ENCODE measurements at regions not wholly inside any gene's neighbourhood (a gene's known extent, or its start where the extent isn't known, plus 50 kb on each side); places are given as distances from the start of the nearest gene placed in this dataset.

DNA sequence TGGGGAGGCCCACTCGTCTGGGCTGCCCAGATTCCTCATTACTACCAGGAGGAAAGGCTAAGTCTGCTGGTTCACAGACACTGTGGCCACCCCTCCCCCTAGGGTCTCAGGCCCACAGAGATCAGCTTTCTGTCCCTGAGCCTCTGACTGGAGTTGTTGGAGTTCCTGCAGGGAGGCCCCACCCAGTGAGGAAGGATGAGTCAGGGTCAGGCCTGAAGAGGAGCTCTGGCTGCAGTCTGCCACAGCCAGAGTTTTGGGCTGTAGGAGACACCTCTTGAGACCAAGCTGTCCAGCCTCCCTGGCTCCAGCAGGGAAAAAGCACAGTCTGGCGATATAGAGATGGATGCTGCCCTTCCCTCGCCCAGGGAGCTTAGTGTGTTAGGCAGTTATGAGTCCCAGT is 720.9 kb upstream of the SEMA6D start:
- no peak for TF ChIP-seq EZH2phosphoT487 (IDR thresholded peaks at IDR 0.05; ENCODE audit: borderline replicate concordance, low read depth, low read length)
- TF ChIP-seq, protein P1, sequence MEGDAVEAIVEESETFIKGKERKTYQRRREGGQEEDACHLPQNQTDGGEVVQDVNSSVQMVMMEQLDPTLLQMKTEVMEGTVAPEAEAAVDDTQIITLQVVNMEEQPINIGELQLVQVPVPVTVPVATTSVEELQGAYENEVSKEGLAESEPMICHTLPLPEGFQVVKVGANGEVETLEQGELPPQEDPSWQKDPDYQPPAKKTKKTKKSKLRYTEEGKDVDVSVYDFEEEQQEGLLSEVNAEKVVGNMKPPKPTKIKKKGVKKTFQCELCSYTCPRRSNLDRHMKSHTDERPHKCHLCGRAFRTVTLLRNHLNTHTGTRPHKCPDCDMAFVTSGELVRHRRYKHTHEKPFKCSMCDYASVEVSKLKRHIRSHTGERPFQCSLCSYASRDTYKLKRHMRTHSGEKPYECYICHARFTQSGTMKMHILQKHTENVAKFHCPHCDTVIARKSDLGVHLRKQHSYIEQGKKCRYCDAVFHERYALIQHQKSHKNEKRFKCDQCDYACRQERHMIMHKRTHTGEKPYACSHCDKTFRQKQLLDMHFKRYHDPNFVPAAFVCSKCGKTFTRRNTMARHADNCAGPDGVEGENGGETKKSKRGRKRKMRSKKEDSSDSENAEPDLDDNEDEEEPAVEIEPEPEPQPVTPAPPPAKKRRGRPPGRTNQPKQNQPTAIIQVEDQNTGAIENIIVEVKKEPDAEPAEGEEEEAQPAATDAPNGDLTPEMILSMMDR (conservative IDR thresholded peaks at IDR 0.05; ENCODE audit: low read length), result no peak
- POLR2A ChIA-PET, result no interaction called here
- no peak for DNase-seq (ENCODE audit: low spot score)
- Histone ChIP-seq H4K20me1 (ENCODE audit: insufficient read depth, low read length) (no peaks in the 10 kb centered on the region), H3K27ac (ENCODE audit: low read depth, low read length, poor library complexity, severe bottlenecking) (no peak overlapping the region), H3K9me3 (ENCODE audit: low read length) (no peaks in the 10 kb centered on the region), H3K36me3 (ENCODE audit: insufficient read depth, low read length) (no peaks in the 10 kb centered on the region), H3K4me1 (ENCODE audit: insufficient read depth, low read length, poor library complexity, severe bottlenecking) (no peaks in the 10 kb centered on the region), H3K9me2 (ENCODE audit: insufficient read depth, low read length) (no peaks in the 10 kb centered on the region), H3K4me3 (ENCODE audit: low read depth, low read length, poor library complexity, severe bottlenecking) (no peak overlapping the region), H2AFZ (ENCODE audit: low read length) (no peak overlapping the region), H3K4me2 (ENCODE audit: low read length) (no peak overlapping the region), H3K79me2 (ENCODE audit: insufficient read depth, low read depth, low read length) (no peaks in the 10 kb centered on the region)
- intact Hi-C loops (cut with micrococcal nuclease; ENCODE audit: unreplicated experiment), result no loop called here
- BruUV-seq (replicated peaks), result no TSS peak
- CTCF ChIA-PET (ENCODE audit: unreplicated experiment), result no interaction called here

DNA sequence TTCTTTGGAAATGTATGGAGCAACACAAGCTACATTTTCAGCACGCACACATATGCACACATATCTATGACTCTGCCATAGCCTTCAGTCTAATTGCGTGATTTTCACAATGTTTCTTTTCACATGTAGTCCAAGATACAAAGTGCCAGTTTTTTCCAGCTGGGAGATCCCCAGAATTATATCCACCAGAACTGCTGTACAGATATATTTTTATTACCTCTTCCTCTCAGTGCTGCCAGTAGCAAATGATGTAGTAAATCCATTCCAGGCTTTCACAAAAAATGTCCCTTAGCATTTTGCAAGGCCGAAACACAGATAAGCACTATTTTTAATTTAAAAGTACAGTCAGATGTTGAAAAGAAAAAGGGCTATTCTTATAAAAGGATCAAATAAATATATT is 719.8 kb upstream of the SEMA6D start:
- POLR2A ChIA-PET, result no interaction called here
- Histone ChIP-seq H3K4me3 (ENCODE audit: low read depth, low read length, poor library complexity, severe bottlenecking) (no peak overlapping the region), H4K20me1 (ENCODE audit: insufficient read depth, low read length) (no peaks in the 10 kb centered on the region), H3K4me1 (ENCODE audit: insufficient read depth, low read length, poor library complexity, severe bottlenecking) (no peaks in the 10 kb centered on the region), H3K9me3 (ENCODE audit: low read length) (no peaks in the 10 kb centered on the region), H2AFZ (ENCODE audit: low read length) (no peak overlapping the region), H3K27ac (ENCODE audit: low read depth, low read length, poor library complexity, severe bottlenecking) (no peak overlapping the region), H3K9me2 (ENCODE audit: insufficient read depth, low read length) (no peaks in the 10 kb centered on the region), H3K36me3 (ENCODE audit: insufficient read depth, low read length) (no peaks in the 10 kb centered on the region), H3K4me2 (ENCODE audit: low read length) (no peak overlapping the region), H3K79me2 (ENCODE audit: insufficient read depth, low read depth, low read length) (no peaks in the 10 kb centered on the region)
- intact Hi-C loops (cut with micrococcal nuclease; ENCODE audit: unreplicated experiment), result no loop called here
- no TSS peak for BruUV-seq (replicated peaks)
- DNase-seq (ENCODE audit: low spot score), result no peak
- TF ChIP-seq EZH2phosphoT487 (IDR thresholded peaks at IDR 0.05; ENCODE audit: borderline replicate concordance, low read depth, low read length), result no peak
- TF ChIP-seq, protein P1 (conservative IDR thresholded peaks at IDR 0.05; ENCODE audit: low read length), result no peak
- CTCF ChIA-PET (ENCODE audit: unreplicated experiment), result no interaction called here

DNA sequence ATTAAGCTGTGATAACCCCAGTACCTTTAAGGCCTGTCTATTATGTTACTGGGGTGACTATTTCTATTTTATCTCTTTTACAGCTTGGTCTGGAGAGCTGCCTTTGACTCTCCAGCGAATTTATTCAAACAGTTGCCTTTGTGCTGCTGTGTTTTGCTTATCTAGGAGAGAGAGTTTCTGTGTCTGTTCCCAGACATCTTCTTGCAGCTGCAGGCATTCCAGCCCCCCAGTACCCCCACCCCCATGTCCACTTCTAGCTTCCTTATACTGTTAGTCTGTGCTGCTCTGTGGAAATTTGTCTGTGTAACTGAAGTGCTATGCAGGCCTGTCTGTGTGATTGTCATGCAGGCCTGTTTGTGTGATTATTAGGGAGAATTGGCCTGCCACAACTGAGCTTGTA is 713.7 kb upstream of the SEMA6D start:
- CTCF ChIA-PET (ENCODE audit: unreplicated experiment), result no interaction called here
- no peaks in the 10 kb centered on the region for H3K9me2 ChIP-seq (ENCODE audit: insufficient read depth, low read length)
- POLR2A ChIA-PET, result interaction anchor here (0.5 kb wide), 1 partner anchor 24 kb away, joined by 4 read pairs; no protein-coding TSS in a partner anchor

More for the DNA sequence above, 713.7 kb upstream of the SEMA6D start:
- 0 out of 2 replicates have a peak, but pooled peaks cover 6% of the 10 kb centered on the region for H3K9me3 ChIP-seq (ENCODE audit: low read length)
- intact Hi-C loops (cut with micrococcal nuclease; ENCODE audit: unreplicated experiment), result no loop called here
- H2AFZ ChIP-seq (ENCODE audit: low read length), result no peak overlapping the region
- H3K4me1 ChIP-seq (ENCODE audit: insufficient read depth, low read length, poor library complexity, severe bottlenecking), result no peaks in the 10 kb centered on the region
- H4K20me1 ChIP-seq (ENCODE audit: insufficient read depth, low read length), result no peaks in the 10 kb centered on the region
- no peak overlapping the region for H3K4me3 ChIP-seq (ENCODE audit: low read depth, low read length, poor library complexity, severe bottlenecking)
- no peak for DNase-seq (ENCODE audit: low spot score)
- no peak overlapping the region for H3K4me2 ChIP-seq (ENCODE audit: low read length)
- H3K36me3 ChIP-seq (ENCODE audit: insufficient read depth, low read length), result no peaks in the 10 kb centered on the region
- H3K79me2 ChIP-seq (ENCODE audit: insufficient read depth, low read depth, low read length), result no peaks in the 10 kb centered on the region
- no TSS peak for BruUV-seq (replicated peaks)
- TF ChIP-seq, protein P1 (conservative IDR thresholded peaks at IDR 0.05; ENCODE audit: low read length), result no peak
- TF ChIP-seq EZH2phosphoT487 (IDR thresholded peaks at IDR 0.05; ENCODE audit: borderline replicate concordance, low read depth, low read length), result no peak
- H3K27ac ChIP-seq (ENCODE audit: low read depth, low read length, poor library complexity, severe bottlenecking), result no peak overlapping the region

Data from OCI-LY7 (cell line).